Endodermal cell (in vitro differentiated cells): ENCODE measurements at regions not wholly inside any gene's neighbourhood (a gene's known extent, or its start where the extent isn't known, plus 50 kb on each side); places are given as distances from the start of the nearest gene placed in this dataset.

Experiments used
- DNase-seq: peaks from one replicate; pipeline ENCODE4 v3.0.0-alpha.2; 2017
- H3K27ac ChIP-seq: 2 replicates; pipeline ENCODE4 v1.5.1; 2013; ENCODE audit warnings: mild to moderate bottlenecking, low read depth, low read length, moderate library complexity
- H3K27me3 ChIP-seq: 2 replicates; pipeline ENCODE4 v1.6.1; 2013; ENCODE audit warnings: mild to moderate bottlenecking, low read length, moderate library complexity; ENCODE audit not compliant: insufficient read depth, control insufficient read depth, poor library complexity, severe bottlenecking
- H3K36me3 ChIP-seq: 2 replicates; pipeline ENCODE4 v1.7.0; 2013; ENCODE audit warnings: mild to moderate bottlenecking, low read length, moderate library complexity; ENCODE audit not compliant: control insufficient read depth, insufficient read depth
- H3K4me1 ChIP-seq: one replicate; pipeline ENCODE4 v1.7.0; 2013; ENCODE audit warnings: low read length; ENCODE audit not compliant: control insufficient read depth, insufficient read depth
- H3K4me3 ChIP-seq: 2 replicates; pipeline ENCODE4 v1.5.1; 2013; ENCODE audit warnings: mild to moderate bottlenecking, low read length, moderate library complexity
- H3K9ac ChIP-seq: 2 replicates; pipeline ENCODE4 v1.6.1; 2013; ENCODE audit warnings: mild to moderate bottlenecking, low read length, moderate library complexity; ENCODE audit not compliant: poor library complexity, severe bottlenecking; ENCODE audit errors: extremely low read depth
- H3K9me3 ChIP-seq: 2 replicates; pipeline ENCODE4 v1.6.1; 2013; ENCODE audit warnings: mild to moderate bottlenecking, low read length, moderate library complexity; ENCODE audit not compliant: control insufficient read depth
- H3K27ac Mint-ChIP-seq: 2 replicates; pipeline ENCODE4 v1.8.0; 2020; ENCODE audit warnings: mixed read lengths
- H3K27me3 Mint-ChIP-seq: 2 replicates; pipeline ENCODE4 v1.8.0; 2021; ENCODE audit warnings: mild to moderate bottlenecking, mixed read lengths; ENCODE audit not compliant: insufficient read depth
- H3K36me3 Mint-ChIP-seq: 2 replicates; pipeline ENCODE4 v1.8.0; 2020; ENCODE audit warnings: low read depth, mixed read lengths
- H3K4me1 Mint-ChIP-seq: 2 replicates; pipeline ENCODE4 v1.8.0; 2020; ENCODE audit warnings: mixed read lengths
- H3K4me3 Mint-ChIP-seq: 2 replicates; pipeline ENCODE4 v1.8.0; 2020; ENCODE audit warnings: mild to moderate bottlenecking, moderate library complexity, mixed read lengths
- H3K9me3 Mint-ChIP-seq: 2 replicates; pipeline ENCODE4 v1.8.0; 2020; ENCODE audit warnings: mild to moderate bottlenecking, mixed read lengths
- WGBS, 2 experiments: methylation state at CpG; one replicate each; pipeline versions ENCODE4 v1.1.5 to v1.1.7; 2013; ENCODE audit warnings: missing lambda C conversion rate in 2 of 2, mixed read lengths in 1 of 2; ENCODE audit not compliant: insufficient coverage in 1 of 2, insufficient read length in 1 of 2; 5-methylcytosine and 5-hydroxymethylcytosine counted together
- TF ChIP-seq, protein P1 (sequence below): fragments of 200-600 bp; sonication (generic); conservative IDR thresholded peaks from 2 replicates; pipeline ENCODE4 v1.5.0; 2021; ENCODE audit warnings: antibody characterized with exemption, mild to moderate bottlenecking

GRCh38 chr10:117666166-117666565, 123.6 kb downstream of the EMX2 start:
- Mint-ChIP-seq H3K27me3 (peaks cover 1% of the 10 kb centered on the region), H3K27ac (no peak overlapping the region), H3K4me3 (no peak overlapping the region), H3K9me3 (no peaks in the 10 kb centered on the region), H3K36me3 (no peaks in the 10 kb centered on the region), H3K4me1 (no peaks in the 10 kb centered on the region)
- H3K27ac ChIP-seq, result no peak overlapping the region
- H3K4me1 ChIP-seq, result no peaks in the 10 kb centered on the region
- no peak overlapping the region for H3K4me3 ChIP-seq
- 90% methylated on average over 5 of the region's 5 CpGs; no CpG with 5 or more reads in 1 of the 2 experiments for WGBS, 2 experiments
- H3K9me3 ChIP-seq, result no peaks in the 10 kb centered on the region
- DNase-seq, result no peak
- TF ChIP-seq, protein P1, sequence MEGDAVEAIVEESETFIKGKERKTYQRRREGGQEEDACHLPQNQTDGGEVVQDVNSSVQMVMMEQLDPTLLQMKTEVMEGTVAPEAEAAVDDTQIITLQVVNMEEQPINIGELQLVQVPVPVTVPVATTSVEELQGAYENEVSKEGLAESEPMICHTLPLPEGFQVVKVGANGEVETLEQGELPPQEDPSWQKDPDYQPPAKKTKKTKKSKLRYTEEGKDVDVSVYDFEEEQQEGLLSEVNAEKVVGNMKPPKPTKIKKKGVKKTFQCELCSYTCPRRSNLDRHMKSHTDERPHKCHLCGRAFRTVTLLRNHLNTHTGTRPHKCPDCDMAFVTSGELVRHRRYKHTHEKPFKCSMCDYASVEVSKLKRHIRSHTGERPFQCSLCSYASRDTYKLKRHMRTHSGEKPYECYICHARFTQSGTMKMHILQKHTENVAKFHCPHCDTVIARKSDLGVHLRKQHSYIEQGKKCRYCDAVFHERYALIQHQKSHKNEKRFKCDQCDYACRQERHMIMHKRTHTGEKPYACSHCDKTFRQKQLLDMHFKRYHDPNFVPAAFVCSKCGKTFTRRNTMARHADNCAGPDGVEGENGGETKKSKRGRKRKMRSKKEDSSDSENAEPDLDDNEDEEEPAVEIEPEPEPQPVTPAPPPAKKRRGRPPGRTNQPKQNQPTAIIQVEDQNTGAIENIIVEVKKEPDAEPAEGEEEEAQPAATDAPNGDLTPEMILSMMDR, result no peak
- H3K9ac ChIP-seq, result no peak overlapping the region
- H3K36me3 ChIP-seq, result no peaks in the 10 kb centered on the region
- no peaks in the 10 kb centered on the region for H3K27me3 ChIP-seq

GRCh38 chr10:117666965-117667364, 124.4 kb downstream of the EMX2 start:
- Histone ChIP-seq H3K27ac (no peak overlapping the region), H3K9ac (no peak overlapping the region), H3K36me3 (no peaks in the 10 kb centered on the region), H3K4me3 (no peak overlapping the region), H3K4me1 (no peaks in the 10 kb centered on the region), H3K9me3 (no peaks in the 10 kb centered on the region), H3K27me3 (no peaks in the 10 kb centered on the region)
- no peak overlapping the region for H3K4me3 Mint-ChIP-seq
- H3K9me3 Mint-ChIP-seq, result no peaks in the 10 kb centered on the region
- no peaks in the 10 kb centered on the region for H3K4me1 Mint-ChIP-seq
- TF ChIP-seq, protein P1, result no peak
- no peak overlapping the region for H3K27ac Mint-ChIP-seq
- peaks cover 4% of the 10 kb centered on the region for H3K27me3 Mint-ChIP-seq
- DNase-seq, result no peak
- 87 to 90% methylated on average over 2 of the region's 2 CpGs for WGBS, 2 experiments
- no peaks in the 10 kb centered on the region for H3K36me3 Mint-ChIP-seq

DNA sequence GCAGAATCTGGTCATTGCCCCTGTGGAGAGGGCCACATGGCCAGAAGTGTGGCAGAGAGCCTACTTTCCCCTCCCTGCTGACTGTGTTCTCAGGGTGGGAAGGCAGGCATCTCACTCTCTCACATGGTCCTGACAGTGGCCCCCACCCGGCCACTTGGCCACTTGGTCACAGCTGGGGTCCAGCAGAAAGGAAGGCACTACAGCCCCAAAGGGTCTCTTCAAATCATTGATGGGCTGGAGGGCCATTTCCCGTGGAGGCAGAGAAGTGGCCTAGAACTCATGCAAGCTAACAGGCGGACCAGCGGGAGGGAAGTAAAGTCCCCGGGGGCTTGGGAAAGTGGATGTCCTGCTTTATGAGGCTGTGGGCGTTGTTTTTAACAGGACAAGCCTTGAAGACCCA, 125.3 kb downstream of the EMX2 start:
- H3K4me1 Mint-ChIP-seq, result no peaks in the 10 kb centered on the region
- Histone ChIP-seq H3K4me3 (no peak overlapping the region), H3K9me3 (no peaks in the 10 kb centered on the region), H3K27ac (no peak overlapping the region), H3K27me3 (no peaks in the 10 kb centered on the region), H3K9ac (no peak overlapping the region), H3K36me3 (no peaks in the 10 kb centered on the region), H3K4me1 (no peaks in the 10 kb centered on the region)
- no peak overlapping the region for H3K27ac Mint-ChIP-seq
- no peak overlapping the region for H3K4me3 Mint-ChIP-seq
- H3K9me3 Mint-ChIP-seq, result no peaks in the 10 kb centered on the region
- 91 to 95% methylated on average over 4 to 6 of the region's 6 CpGs for WGBS, 2 experiments
- TF ChIP-seq, protein P1, result no peak
- H3K27me3 Mint-ChIP-seq, result peaks cover 6% of the 10 kb centered on the region
- no peaks in the 10 kb centered on the region for H3K36me3 Mint-ChIP-seq
- DNase-seq, result no peak
